ENCODE measurements at regions not wholly inside any gene's neighbourhood (a gene's known extent, or its start where the extent isn't known, plus 50 kb on each side); places are given as distances from the start of the nearest gene placed in this dataset.

DNA sequence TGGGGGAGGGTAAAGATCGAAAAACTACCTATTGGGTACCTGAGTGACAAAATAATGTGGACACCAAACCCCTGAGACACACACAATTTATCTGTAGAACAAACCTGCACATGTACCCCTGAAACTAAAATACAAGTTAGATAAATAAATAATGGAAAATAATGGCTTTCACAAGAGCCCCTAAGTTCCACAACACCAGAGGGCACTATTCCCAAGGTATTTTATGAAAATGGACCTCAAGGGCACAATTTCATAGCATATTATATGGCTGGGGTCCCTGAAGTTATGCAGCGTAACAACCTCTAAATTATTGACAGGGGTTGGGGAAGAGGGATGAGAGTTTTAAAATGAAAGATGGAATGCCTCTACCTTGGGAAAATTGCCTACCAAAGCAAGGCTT lies 81.3 kb upstream of the TMEM33 start:
- Histone ChIP-seq H3K4me3 (ENCODE audit: low read length) (no peak overlapping the region), H3K36me3 (ENCODE audit: insufficient read depth, low read depth, low read length) (no peaks in the 10 kb centered on the region), H3K9me3 (ENCODE audit: insufficient read depth, low read depth, low read length) (no peaks in the 10 kb centered on the region), H3K9ac (ENCODE audit: low read depth, low read length) (no peak overlapping the region), H3K27ac (ENCODE audit: low read length) (no peak overlapping the region), H3K4me1 (ENCODE audit: insufficient read depth, low read length) (no peaks in the 10 kb centered on the region), H3K27me3 (ENCODE audit: insufficient read depth, low read length) (peaks cover 31% of the 10 kb centered on the region)

DNA sequence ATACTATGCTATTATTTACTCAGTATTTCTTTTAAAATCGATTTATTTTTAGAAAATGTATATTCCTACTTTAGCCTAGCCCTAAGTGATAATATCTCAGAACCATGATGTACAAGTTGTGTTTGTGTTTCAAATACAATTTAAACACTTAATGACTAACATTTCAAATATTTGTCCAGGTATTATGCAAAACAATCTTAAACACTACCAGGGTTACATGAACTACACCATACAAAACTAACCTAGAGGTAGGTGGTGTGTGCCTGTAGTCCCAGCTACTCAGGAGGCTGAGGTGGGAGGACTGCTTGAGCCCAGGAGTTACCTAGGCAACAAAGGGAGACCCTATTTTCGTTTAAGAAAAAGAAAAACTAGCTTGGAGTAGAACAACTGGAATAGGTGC lies 83.0 kb upstream of the TMEM33 start:
- no peak overlapping the region for H3K27ac ChIP-seq (ENCODE audit: low read length)
- H3K36me3 ChIP-seq (ENCODE audit: insufficient read depth, low read depth, low read length): no peaks in the 10 kb centered on the region
- H3K9ac ChIP-seq (ENCODE audit: low read depth, low read length): no peak overlapping the region
- no peaks in the 10 kb centered on the region for H3K4me1 ChIP-seq (ENCODE audit: insufficient read depth, low read length)
- peaks cover 14% of the 10 kb centered on the region; the same call in 1 of the 2 replicates for H3K27me3 ChIP-seq (ENCODE audit: insufficient read depth, low read length)
- no peaks in the 10 kb centered on the region for H3K9me3 ChIP-seq (ENCODE audit: insufficient read depth, low read depth, low read length)
- H3K4me3 ChIP-seq (ENCODE audit: low read length): no peak overlapping the region

DNA sequence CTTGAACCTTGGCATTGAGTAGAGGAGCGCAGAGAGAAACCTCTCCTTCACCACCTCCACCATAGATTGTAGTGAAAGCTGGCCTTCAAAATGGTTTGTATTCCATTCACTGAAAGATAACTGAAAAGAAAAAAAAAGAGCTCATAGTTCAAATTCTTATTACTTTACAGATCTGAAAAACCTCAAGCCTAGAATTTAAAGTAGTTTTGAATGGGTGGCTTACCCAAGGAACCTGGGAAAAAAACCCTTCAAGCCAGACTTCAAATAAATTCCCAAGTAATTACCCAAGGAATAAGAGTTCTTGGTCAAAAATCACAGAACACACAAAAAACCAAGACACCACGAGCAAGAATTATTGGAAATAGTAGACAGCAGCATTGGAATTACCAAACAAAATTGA lies 83.6 kb upstream of the TMEM33 start:
- H3K9me3 ChIP-seq (ENCODE audit: insufficient read depth, low read depth, low read length): no peaks in the 10 kb centered on the region

DNA sequence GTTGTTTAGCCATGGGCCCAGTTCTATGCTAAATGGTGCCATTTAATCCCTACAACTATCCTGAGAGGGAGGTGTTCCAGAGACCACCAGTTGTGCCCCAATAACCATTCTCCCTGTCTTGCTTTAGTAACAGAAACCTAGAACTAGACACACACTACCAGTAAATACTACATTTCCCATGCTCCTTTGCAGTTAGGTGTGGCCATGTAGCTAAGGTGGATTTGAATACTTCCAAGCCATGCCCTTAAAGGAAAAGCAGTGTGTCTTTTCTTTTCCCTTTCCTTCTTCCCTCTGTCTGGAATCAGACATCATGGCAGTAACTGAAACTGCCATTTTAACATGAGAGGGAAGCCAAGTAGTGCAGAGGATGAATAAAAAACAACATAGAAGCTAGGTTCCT lies 90.9 kb upstream of the TMEM33 start:
- Histone ChIP-seq H3K27ac (ENCODE audit: low read length) (no peak overlapping the region), H3K9ac (ENCODE audit: low read depth, low read length) (no peak overlapping the region), H3K27me3 (ENCODE audit: insufficient read depth, low read length) (no peaks in the 10 kb centered on the region), H3K36me3 (ENCODE audit: insufficient read depth, low read depth, low read length) (no peaks in the 10 kb centered on the region), H3K4me1 (ENCODE audit: insufficient read depth, low read length) (no peaks in the 10 kb centered on the region), H3K4me3 (ENCODE audit: low read length) (no peak overlapping the region), H3K9me3 (ENCODE audit: insufficient read depth, low read depth, low read length) (no peaks in the 10 kb centered on the region)

More for the DNA sequence above, 83.6 kb upstream of the TMEM33 start:
- Histone ChIP-seq H3K4me1 (ENCODE audit: insufficient read depth, low read length) (no peaks in the 10 kb centered on the region), H3K36me3 (ENCODE audit: insufficient read depth, low read depth, low read length) (no peaks in the 10 kb centered on the region), H3K27ac (ENCODE audit: low read length) (no peak overlapping the region), H3K9ac (ENCODE audit: low read depth, low read length) (no peak overlapping the region), H3K27me3 (ENCODE audit: insufficient read depth, low read length) (peaks cover 10% of the 10 kb centered on the region; the same call in 1 of the 2 replicates), H3K4me3 (ENCODE audit: low read length) (no peak overlapping the region)

DNA sequence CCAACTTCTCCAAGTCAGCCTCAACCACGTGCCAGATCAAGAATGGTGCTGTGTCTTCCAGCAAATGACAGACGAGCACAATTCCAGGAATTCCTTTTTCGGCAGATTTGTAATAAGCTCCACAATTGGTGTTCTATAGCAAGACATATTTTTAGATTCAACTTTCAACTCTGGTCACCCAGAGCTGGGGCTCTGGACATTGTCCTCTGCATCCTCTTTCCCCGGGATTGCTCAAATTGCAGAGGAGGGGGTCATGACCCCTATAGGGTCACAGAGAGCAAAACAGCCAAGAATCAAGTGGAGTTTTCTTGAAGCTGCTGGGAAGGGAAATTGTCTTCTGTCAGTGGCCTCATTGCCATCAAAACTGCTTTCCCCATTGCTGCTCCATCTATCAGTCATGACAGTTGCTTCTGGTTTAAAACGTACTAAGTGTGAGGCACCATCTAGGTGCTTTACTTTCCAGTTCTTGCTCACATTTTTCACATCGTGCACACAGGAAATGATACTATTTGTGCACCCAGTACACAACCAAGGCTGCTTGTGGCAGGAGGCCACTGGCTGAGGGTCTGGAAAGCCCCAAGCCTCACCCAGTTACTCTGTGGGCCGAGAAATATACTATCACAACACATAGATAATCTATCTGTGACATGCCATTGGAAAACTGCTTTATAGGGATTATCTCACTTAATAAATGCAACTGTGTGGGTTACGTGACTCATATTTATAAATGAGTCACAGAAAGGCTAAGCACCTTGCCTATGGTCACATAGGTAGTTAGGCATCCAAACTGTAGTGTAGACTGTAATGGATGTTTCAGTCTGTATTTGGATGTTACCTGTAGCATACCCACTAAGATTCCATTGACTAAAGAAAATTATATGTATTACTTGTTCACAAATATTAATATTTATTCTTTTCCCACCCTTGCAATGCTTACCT lies 91.7 kb upstream of the PHOX2B start:
- H3K4me3 ChIP-seq (ENCODE audit: low read length): no peak overlapping the region
- H3K27me3 ChIP-seq (ENCODE audit: insufficient read depth, low read length): no peaks in the 10 kb centered on the region
- no peaks in the 10 kb centered on the region for H3K9me3 ChIP-seq (ENCODE audit: insufficient read depth, low read depth, low read length)
- H3K27ac ChIP-seq (ENCODE audit: low read length): no peak overlapping the region
- no peaks in the 10 kb centered on the region for H3K36me3 ChIP-seq (ENCODE audit: insufficient read depth, low read depth, low read length)
- H3K9ac ChIP-seq (ENCODE audit: low read depth, low read length): no peak overlapping the region
- no peaks in the 10 kb centered on the region for H3K4me1 ChIP-seq (ENCODE audit: insufficient read depth, low read length)

DNA sequence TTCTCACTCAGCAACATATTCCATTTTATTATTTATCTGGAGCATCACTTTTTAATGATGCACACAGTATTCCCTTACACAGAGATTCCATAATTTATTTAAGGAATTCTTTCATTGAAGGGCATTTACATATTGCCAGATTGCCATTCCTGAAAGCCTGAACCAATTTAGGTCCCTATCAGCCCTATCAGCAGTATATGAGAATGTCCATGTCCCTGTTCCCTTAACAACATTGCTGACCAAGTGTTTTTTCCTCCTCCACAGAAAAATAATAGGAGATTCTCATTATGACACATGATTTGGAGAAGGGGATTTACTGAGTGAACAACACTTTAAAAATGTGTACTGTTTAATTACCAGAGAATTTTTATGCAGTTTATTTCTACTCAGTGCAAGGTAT lies 90.1 kb upstream of the PHOX2B start:
- H3K27ac ChIP-seq (ENCODE audit: low read length): no peak overlapping the region
- H3K9ac ChIP-seq (ENCODE audit: low read depth, low read length): no peak overlapping the region

DNA sequence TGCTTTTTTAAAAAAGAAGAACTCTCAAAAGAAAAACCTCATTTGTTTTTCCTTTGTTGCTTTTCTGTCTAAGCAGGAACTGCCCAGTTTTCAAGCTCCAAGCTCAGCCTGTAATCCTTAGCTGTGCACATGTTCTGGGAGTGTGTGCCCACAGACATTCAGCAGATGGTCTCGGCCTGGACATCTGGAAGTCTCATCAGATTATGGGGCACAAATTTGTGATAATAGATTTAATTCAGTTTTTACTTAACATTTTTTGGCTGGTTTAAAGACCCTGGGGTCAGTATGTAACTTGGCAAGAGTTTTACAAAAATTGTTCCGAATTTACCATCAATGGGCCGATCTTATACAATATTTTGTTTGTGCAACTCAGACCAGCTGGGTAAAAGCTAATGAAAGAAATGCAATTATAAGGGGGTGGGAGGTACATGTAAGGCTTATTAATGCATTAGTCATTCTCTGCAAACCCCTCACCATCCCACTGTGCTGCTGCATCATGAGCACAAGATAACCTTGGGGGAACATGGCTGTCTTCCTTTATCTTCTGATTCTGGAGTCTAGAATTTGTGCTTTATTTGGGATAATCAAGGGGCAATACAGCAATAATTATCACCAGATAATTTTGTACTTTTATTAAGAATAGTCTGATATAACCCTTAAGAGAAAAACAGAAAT lies 86.9 kb upstream of the PHOX2B start:
- Histone ChIP-seq H3K27me3 (ENCODE audit: insufficient read depth, low read length) (no peaks in the 10 kb centered on the region), H3K9me3 (ENCODE audit: insufficient read depth, low read depth, low read length) (no peaks in the 10 kb centered on the region), H3K4me3 (ENCODE audit: low read length) (no peak overlapping the region), H3K27ac (ENCODE audit: low read length) (no peak overlapping the region), H3K36me3 (ENCODE audit: insufficient read depth, low read depth, low read length) (no peaks in the 10 kb centered on the region), H3K9ac (ENCODE audit: low read depth, low read length) (no peak overlapping the region), H3K4me1 (ENCODE audit: insufficient read depth, low read length) (no peaks in the 10 kb centered on the region)

More for the DNA sequence above, 90.1 kb upstream of the PHOX2B start:
- Histone ChIP-seq H3K27me3 (ENCODE audit: insufficient read depth, low read length) (no peaks in the 10 kb centered on the region), H3K36me3 (ENCODE audit: insufficient read depth, low read depth, low read length) (no peaks in the 10 kb centered on the region), H3K9me3 (ENCODE audit: insufficient read depth, low read depth, low read length) (no peaks in the 10 kb centered on the region), H3K4me1 (ENCODE audit: insufficient read depth, low read length) (no peaks in the 10 kb centered on the region), H3K4me3 (ENCODE audit: low read length) (no peak overlapping the region)

DNA sequence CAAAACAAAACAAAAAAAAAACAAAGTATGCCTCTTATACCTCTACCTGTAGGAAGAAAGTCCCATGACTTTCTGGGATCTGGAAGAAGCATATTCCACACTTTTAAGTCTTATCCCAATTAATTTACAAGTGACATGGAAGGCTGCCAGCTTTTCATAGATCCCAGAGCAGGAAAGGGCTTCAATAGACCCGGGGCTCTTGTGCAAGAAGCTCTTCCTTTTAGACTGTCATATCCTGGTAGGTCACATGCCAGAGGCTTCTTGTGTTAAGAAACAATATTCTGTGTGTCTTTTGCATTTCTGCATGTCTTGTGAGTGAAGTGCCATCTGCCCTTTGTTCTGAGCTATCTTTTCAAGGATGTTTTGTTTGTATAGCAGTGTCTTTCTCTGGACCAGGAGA lies 84.4 kb upstream of the PHOX2B start:
- Histone ChIP-seq H3K9ac (ENCODE audit: low read depth, low read length) (no peak overlapping the region), H3K27me3 (ENCODE audit: insufficient read depth, low read length) (no peaks in the 10 kb centered on the region), H3K36me3 (ENCODE audit: insufficient read depth, low read depth, low read length) (no peaks in the 10 kb centered on the region), H3K9me3 (ENCODE audit: insufficient read depth, low read depth, low read length) (no peaks in the 10 kb centered on the region), H3K27ac (ENCODE audit: low read length) (no peak overlapping the region), H3K4me1 (ENCODE audit: insufficient read depth, low read length) (no peaks in the 10 kb centered on the region), H3K4me3 (ENCODE audit: low read length) (no peak overlapping the region)

DNA sequence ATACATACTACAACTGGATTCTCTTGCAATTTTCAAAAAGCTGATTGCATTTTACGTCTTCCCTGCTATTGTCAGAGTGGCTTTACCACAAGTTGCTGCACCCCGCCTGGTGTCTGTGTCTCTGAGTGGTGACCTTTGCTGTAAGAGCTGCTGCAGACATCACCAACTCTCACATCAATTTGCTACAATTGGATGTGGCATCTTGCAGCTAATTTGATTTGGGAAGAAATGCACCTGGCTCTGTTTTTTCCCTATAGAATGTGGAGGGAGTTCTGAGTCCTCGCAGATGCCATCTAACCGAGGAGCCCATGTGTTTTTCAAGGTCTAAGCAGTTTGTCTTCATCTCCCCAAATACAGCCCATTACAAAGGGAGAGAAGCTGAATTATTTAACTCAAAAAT lies 73.8 kb upstream of the PHOX2B start:
- Histone ChIP-seq H3K4me1 (ENCODE audit: insufficient read depth, low read length) (no peaks in the 10 kb centered on the region), H3K4me3 (ENCODE audit: low read length) (no peak overlapping the region), H3K36me3 (ENCODE audit: insufficient read depth, low read depth, low read length) (no peaks in the 10 kb centered on the region), H3K9me3 (ENCODE audit: insufficient read depth, low read depth, low read length) (no peaks in the 10 kb centered on the region), H3K9ac (ENCODE audit: low read depth, low read length) (no peak overlapping the region), H3K27ac (ENCODE audit: low read length) (no peak overlapping the region), H3K27me3 (ENCODE audit: insufficient read depth, low read length) (peaks cover 27% of the 10 kb centered on the region; the same call in 1 of the 2 replicates)

DNA sequence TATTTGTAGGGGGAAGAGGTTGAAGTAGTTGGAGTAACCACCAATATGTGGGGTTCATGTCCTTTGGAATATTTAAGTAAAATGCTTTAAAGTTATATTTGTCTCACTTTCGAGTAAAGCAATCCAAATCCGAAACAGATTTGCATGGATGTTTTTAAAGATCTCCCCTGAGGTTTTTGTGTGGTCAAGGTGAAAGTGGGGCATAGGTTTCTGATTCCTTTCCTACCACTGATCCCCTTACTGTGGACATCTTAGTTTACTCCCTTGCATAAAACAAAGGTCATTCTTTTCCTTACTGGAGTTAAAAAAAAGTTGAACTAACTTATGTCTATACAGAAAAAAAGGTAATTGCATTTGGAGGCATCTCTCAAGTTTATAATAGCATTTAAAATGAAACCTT lies 71.9 kb upstream of the PHOX2B start:
- Histone ChIP-seq H3K27me3 (ENCODE audit: insufficient read depth, low read length) (peaks cover 42% of the 10 kb centered on the region; the same call in 1 of the 2 replicates), H3K9me3 (ENCODE audit: insufficient read depth, low read depth, low read length) (no peaks in the 10 kb centered on the region), H3K36me3 (ENCODE audit: insufficient read depth, low read depth, low read length) (no peaks in the 10 kb centered on the region), H3K27ac (ENCODE audit: low read length) (no peak overlapping the region), H3K9ac (ENCODE audit: low read depth, low read length) (no peak overlapping the region), H3K4me1 (ENCODE audit: insufficient read depth, low read length) (no peaks in the 10 kb centered on the region), H3K4me3 (ENCODE audit: low read length) (no peak overlapping the region)

DNA sequence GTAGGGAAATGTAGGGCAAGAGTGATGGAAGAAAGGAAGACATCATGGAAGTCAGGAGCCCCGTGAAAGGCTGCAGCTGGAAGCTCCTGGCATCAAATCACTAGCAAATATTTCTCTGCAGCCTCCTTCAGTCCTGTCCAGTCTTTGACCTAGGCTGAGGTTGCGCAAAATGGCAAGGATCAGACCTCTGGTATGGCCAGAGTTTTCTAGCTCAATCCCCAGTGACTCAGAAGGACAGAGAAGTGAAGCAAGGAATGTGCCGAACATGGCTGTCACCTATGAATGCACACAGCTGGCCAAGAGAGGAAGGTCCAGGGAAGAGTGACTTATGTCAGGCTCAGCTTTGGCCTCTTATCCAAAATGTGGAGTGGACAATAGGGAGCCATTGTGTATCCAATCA lies 71.1 kb upstream of the PHOX2B start:
- Histone ChIP-seq H3K9ac (ENCODE audit: low read depth, low read length) (no peak overlapping the region), H3K36me3 (ENCODE audit: insufficient read depth, low read depth, low read length) (no peaks in the 10 kb centered on the region), H3K4me3 (ENCODE audit: low read length) (no peak overlapping the region), H3K9me3 (ENCODE audit: insufficient read depth, low read depth, low read length) (no peaks in the 10 kb centered on the region), H3K4me1 (ENCODE audit: insufficient read depth, low read length) (no peaks in the 10 kb centered on the region), H3K27ac (ENCODE audit: low read length) (no peak overlapping the region), H3K27me3 (ENCODE audit: insufficient read depth, low read length) (peaks cover 46% of the 10 kb centered on the region; the same call in 1 of the 2 replicates)

DNA sequence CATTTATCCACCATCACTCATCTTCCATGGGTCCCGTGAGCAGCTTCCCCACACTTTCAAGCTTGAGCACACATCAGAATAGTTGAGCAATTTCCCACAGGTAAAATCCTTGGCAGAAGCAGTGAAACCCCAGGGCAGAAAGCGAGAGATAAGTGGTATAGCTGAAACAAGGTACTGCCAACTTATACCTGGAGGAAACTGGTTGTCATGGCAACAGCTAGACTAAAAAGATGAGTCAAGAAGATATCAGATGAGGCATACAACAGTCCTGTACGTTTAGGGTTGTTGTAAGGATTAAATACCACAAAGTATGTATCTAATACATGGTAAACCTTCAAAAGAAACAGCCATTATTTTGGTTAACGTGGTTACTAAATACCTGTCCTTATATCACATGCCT lies 66.9 kb upstream of the PHOX2B start:
- peaks cover 43% of the 10 kb centered on the region for H3K27me3 ChIP-seq (ENCODE audit: insufficient read depth, low read length)
- H3K9ac ChIP-seq (ENCODE audit: low read depth, low read length): no peak overlapping the region
- H3K9me3 ChIP-seq (ENCODE audit: insufficient read depth, low read depth, low read length): no peaks in the 10 kb centered on the region
- no peak overlapping the region for H3K4me3 ChIP-seq (ENCODE audit: low read length)
- no peak overlapping the region for H3K27ac ChIP-seq (ENCODE audit: low read length)
- H3K4me1 ChIP-seq (ENCODE audit: insufficient read depth, low read length): no peaks in the 10 kb centered on the region
- no peaks in the 10 kb centered on the region for H3K36me3 ChIP-seq (ENCODE audit: insufficient read depth, low read depth, low read length)
